ENCODE measurements at regions not wholly inside any gene's neighbourhood (a gene's known extent, or its start where the extent isn't known, plus 50 kb on each side); places are given as distances from the start of the nearest gene placed in this dataset.

DNA sequence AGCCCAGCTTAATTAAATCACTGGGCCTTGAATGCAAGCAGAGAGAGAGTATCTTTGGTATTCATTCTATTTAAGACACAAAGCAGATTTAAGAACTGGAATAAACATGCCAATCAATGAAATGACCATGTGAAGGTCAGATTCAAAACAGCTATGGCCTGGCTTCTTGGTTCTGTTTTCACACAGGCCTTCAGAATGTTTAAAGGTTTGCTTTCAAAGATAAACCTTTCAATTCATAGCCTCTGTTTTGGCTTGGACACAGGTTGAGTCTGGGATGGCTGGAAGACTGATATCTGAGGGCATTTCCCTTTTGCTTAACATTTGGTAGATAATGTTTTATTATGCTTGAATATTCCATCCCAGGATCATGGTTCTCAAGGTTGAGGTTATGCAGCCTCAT, 244.4 kb upstream of the KBTBD8 start:
- H3K4me1 Mint-ChIP-seq (ENCODE audit: low read depth), result no peaks in the 10 kb centered on the region
- H3K36me3 Mint-ChIP-seq (ENCODE audit: low read depth), result no peaks in the 10 kb centered on the region
- no peak overlapping the region for H3K27ac Mint-ChIP-seq
- no peak for DNase-seq
- no peak overlapping the region for H3K4me3 Mint-ChIP-seq
- H3K27me3 Mint-ChIP-seq (ENCODE audit: insufficient read depth), result peaks cover 8% of the 10 kb centered on the region
- no peaks in the 10 kb centered on the region for H3K9me3 Mint-ChIP-seq
- TF ChIP-seq, protein P1, sequence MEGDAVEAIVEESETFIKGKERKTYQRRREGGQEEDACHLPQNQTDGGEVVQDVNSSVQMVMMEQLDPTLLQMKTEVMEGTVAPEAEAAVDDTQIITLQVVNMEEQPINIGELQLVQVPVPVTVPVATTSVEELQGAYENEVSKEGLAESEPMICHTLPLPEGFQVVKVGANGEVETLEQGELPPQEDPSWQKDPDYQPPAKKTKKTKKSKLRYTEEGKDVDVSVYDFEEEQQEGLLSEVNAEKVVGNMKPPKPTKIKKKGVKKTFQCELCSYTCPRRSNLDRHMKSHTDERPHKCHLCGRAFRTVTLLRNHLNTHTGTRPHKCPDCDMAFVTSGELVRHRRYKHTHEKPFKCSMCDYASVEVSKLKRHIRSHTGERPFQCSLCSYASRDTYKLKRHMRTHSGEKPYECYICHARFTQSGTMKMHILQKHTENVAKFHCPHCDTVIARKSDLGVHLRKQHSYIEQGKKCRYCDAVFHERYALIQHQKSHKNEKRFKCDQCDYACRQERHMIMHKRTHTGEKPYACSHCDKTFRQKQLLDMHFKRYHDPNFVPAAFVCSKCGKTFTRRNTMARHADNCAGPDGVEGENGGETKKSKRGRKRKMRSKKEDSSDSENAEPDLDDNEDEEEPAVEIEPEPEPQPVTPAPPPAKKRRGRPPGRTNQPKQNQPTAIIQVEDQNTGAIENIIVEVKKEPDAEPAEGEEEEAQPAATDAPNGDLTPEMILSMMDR (IDR thresholded peaks at IDR 0.05), result no peak

DNA sequence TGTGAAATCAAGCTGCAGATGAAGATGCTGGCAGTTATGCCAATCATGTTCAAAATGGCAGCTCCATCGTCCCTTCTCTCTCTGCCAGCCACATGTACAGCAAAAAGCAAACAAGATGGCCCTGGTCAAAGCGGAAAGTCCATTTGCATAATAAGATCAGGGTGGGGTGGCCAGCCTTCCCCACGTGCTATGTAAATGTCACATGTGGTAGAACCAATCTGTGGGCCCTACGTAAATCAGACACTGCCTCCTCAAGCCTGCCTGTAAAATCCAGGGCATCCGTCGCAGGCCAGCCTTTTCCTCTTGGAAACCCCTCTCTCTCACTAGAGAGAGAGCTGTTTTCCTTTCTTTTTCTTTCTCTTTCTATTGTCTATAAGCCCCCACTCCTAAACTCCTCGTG, 243.5 kb upstream of the KBTBD8 start:
- Mint-ChIP-seq H3K27me3 (ENCODE audit: insufficient read depth) (peaks cover 4% of the 10 kb centered on the region), H3K27ac (no peak overlapping the region), H3K4me1 (ENCODE audit: low read depth) (no peaks in the 10 kb centered on the region), H3K36me3 (ENCODE audit: low read depth) (no peaks in the 10 kb centered on the region), H3K9me3 (no peaks in the 10 kb centered on the region), H3K4me3 (no peak overlapping the region)
- no peak for DNase-seq
- TF ChIP-seq, protein P1 (IDR thresholded peaks at IDR 0.05), result no peak

GRCh38 chr3:66755924-66756323, 242.2 kb upstream of the KBTBD8 start:
- no peaks in the 10 kb centered on the region for H3K4me1 Mint-ChIP-seq (ENCODE audit: low read depth)
- DNase-seq, result no peak
- H3K4me3 Mint-ChIP-seq, result no peak overlapping the region
- no peaks in the 10 kb centered on the region for H3K9me3 Mint-ChIP-seq
- peaks cover 4% of the 10 kb centered on the region for H3K27me3 Mint-ChIP-seq (ENCODE audit: insufficient read depth)
- TF ChIP-seq, protein P1 (IDR thresholded peaks at IDR 0.05), result no peak
- no peaks in the 10 kb centered on the region for H3K36me3 Mint-ChIP-seq (ENCODE audit: low read depth)
- no peak overlapping the region for H3K27ac Mint-ChIP-seq

DNA sequence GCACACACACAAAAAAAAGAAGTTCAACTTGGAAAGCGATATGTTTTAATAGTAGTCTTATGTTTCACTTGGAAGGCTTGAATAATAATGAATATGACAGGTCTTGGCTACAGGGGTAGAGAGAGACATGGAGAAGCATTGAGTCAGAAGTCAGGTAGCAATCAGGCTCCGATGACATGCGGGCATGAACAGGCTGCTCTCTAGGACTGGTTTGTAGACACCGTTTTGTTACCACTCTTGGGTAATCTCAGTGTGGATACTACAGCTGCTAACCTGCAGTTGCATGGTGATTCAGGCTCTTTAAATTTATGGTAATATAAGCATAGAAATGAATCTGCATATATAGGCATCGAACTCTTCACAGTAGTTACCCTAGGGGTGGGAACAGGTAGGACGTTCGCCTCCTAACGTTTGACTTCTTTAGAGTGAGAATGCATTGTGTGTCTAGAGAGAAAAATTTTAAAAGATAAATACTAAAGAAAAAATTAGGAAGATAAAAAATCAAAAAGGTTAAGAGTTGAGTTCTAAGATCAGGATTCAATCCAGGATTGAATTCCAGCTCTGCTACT, 241.6 kb upstream of the KBTBD8 start:
- Mint-ChIP-seq H3K27ac (no peak overlapping the region), H3K36me3 (ENCODE audit: low read depth) (no peaks in the 10 kb centered on the region), H3K27me3 (ENCODE audit: insufficient read depth) (peaks cover 4% of the 10 kb centered on the region), H3K9me3 (no peaks in the 10 kb centered on the region), H3K4me3 (no peak overlapping the region), H3K4me1 (ENCODE audit: low read depth) (no peaks in the 10 kb centered on the region)
- TF ChIP-seq, protein P1 (IDR thresholded peaks at IDR 0.05), result no peak
- DNase-seq, result no peak

- Mint-ChIP-seq H3K27ac (no peak overlapping the region), H3K4me1 (ENCODE audit: low read depth) (no peaks in the 10 kb centered on the region), H3K27me3 (ENCODE audit: insufficient read depth) (no peaks in the 10 kb centered on the region; the same call in none of the 2 replicates), H3K9me3 (no peaks in the 10 kb centered on the region), H3K4me3 (no peak overlapping the region), H3K36me3 (ENCODE audit: low read depth) (no peaks in the 10 kb centered on the region)
- DNase-seq, result no peak
- TF ChIP-seq, protein P1 (IDR thresholded peaks at IDR 0.05), result no peak
These were observed 236.9 kb upstream of the KBTBD8 start for GRCh38 chr3:66761093-66761780.
